Gastrocnemius medialis (tissue), 4 donors: ENCODE measurements at regions not wholly inside any gene's neighbourhood (a gene's known extent, or its start where the extent isn't known, plus 50 kb on each side); places are given as distances from the start of the nearest gene placed in this dataset.

Source experiments
- CTCF ChIP-seq, 5 experiments: fragments of 450-650 bp in 3 of 5; fragments of 200-600 bp in 2 of 5; sonication (generic) in 2 of 5; IDR thresholded peaks in 4 of 5; conservative IDR thresholded peaks in 1 of 5; 1 replicate in 4 of 5; 2 replicates in 1 of 5; pipeline ENCODE4 v1.5.1; 2016 to 2019; ENCODE audit warnings: antibody characterized with exemption in 5 of 5, mild to moderate bottlenecking in 3 of 5, moderate library complexity in 3 of 5
- POLR2A ChIP-seq, 2 donors: fragments of 450-650 bp; IDR thresholded peaks; one replicate each; pipeline ENCODE4 v1.6.1; 2017; ENCODE audit warnings: antibody characterized with exemption in 2 of 2, mild to moderate bottlenecking in 2 of 2, moderate library complexity in 2 of 2

GRCh38 chr9:7491641-7492040, 307.9 kb downstream of the DMAC1 start:
- no peak for TF ChIP-seq CTCF (IDR thresholded peaks at IDR 0.05 in 4 of 5, conservative IDR thresholded peaks at IDR 0.05 in 1 of 5)
- TF ChIP-seq POLR2A (IDR thresholded peaks at IDR 0.05): no peak
